ENCODE measurements at regions not wholly inside any gene's neighbourhood (a gene's known extent, or its start where the extent isn't known, plus 50 kb on each side); places are given as distances from the start of the nearest gene placed in this dataset.

DNA sequence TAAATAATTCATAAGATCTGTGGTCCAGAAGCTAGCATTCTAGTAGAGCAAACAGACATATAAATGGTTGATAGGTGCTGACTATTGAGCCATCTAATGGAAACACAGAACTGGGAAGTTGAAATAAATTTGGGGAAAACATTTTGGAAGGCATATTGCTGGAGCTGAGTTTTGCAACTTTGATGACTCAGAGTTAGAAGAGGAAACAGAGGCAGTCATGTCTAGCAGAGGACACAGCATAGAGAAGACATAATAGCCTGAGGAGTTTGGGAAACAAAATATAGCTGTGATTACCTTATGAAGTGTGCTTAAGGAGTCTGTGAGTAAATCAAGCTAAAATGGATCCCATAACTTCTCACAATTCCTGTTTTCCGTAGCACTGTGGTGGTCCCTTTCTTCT lies 86.9 kb upstream of the FLRT2 start:
- TF ChIP-seq, protein P1, sequence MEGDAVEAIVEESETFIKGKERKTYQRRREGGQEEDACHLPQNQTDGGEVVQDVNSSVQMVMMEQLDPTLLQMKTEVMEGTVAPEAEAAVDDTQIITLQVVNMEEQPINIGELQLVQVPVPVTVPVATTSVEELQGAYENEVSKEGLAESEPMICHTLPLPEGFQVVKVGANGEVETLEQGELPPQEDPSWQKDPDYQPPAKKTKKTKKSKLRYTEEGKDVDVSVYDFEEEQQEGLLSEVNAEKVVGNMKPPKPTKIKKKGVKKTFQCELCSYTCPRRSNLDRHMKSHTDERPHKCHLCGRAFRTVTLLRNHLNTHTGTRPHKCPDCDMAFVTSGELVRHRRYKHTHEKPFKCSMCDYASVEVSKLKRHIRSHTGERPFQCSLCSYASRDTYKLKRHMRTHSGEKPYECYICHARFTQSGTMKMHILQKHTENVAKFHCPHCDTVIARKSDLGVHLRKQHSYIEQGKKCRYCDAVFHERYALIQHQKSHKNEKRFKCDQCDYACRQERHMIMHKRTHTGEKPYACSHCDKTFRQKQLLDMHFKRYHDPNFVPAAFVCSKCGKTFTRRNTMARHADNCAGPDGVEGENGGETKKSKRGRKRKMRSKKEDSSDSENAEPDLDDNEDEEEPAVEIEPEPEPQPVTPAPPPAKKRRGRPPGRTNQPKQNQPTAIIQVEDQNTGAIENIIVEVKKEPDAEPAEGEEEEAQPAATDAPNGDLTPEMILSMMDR (conservative IDR thresholded peaks at IDR 0.05; ENCODE audit: low read length): no peak
- TF ChIP-seq EZH2phosphoT487 (IDR thresholded peaks at IDR 0.05; ENCODE audit: borderline replicate concordance, low read depth, low read length): no peak

Data from OCI-LY7 (cell line).